GM12892 (cell line): ENCODE measurements at regions not wholly inside any gene's neighbourhood (a gene's known extent, or its start where the extent isn't known, plus 50 kb on each side); places are given as distances from the start of the nearest gene placed in this dataset.

ENCODE experiments used
- POLR2A ChIP-seq: IDR thresholded peaks from 2 replicates; pipeline ENCODE4 v1.6.1; 2011; ENCODE audit warnings: low read depth, low read length, control low read depth
- POLR2AphosphoS5 ChIP-seq: IDR thresholded peaks from 2 replicates; pipeline ENCODE4 v1.6.1; 2011; ENCODE audit warnings: low read depth, low read length, control low read depth
- TAF1 ChIP-seq: IDR thresholded peaks from 2 replicates; pipeline ENCODE4 v1.6.1; 2011; ENCODE audit warnings: low read depth, mild to moderate bottlenecking, control low read depth, low read length, borderline replicate concordance

DNA sequence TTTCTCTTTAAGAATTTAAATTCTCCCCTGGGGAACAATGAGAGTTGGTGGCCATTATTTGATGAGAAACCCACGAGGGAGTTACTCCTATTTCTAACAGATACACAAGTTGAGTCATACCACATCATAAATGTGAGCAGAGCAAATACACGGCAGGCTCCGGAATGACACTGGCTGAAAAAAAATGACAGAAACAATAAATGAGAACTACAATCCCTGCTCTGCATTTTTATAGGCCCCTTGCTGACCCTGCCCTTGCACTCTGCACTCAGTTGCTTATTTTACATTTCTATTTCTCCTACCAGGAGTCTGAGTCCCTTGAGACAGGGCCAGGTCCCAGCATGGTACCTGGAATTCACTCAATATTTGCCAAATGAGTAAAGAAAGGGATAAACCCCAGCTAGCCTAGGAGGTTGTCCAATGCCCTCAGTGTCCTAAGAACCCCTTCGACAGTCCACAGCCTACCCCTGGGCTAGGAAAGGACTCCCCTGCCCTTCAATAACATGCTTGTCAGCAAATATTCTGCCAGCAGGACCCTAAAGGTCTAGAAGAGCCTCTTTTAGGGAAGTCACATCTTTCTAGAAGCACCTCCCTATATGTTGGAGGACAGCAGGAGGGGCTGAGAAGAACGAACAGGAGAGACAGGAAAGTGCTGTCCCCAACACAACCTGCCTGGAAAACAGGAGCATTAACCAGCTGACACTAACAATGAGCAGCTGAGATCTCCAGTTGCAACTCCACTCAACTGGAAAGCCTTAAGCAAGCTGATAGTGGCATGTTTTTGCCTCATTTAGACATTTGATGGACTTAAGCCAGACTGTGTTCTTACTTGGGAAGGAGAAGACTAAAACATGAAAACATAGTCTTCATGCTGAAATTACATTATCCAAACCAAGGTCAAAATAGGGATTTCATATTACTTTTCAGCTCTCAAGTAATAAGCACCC is 191.2 kb downstream of the ACTL7B start:
- no peak for TF ChIP-seq POLR2AphosphoS5
- TF ChIP-seq POLR2A: no peak
- TF ChIP-seq TAF1: no peak
